ENCODE measurements at regions not wholly inside any gene's neighbourhood (a gene's known extent, or its start where the extent isn't known, plus 50 kb on each side); places are given as distances from the start of the nearest gene placed in this dataset.
"Not testable (repeated sequence)": the region's sequence is repeated elsewhere in the genome, so short reads cannot be mapped to it uniquely, and the experiment has no call there.

DNA sequence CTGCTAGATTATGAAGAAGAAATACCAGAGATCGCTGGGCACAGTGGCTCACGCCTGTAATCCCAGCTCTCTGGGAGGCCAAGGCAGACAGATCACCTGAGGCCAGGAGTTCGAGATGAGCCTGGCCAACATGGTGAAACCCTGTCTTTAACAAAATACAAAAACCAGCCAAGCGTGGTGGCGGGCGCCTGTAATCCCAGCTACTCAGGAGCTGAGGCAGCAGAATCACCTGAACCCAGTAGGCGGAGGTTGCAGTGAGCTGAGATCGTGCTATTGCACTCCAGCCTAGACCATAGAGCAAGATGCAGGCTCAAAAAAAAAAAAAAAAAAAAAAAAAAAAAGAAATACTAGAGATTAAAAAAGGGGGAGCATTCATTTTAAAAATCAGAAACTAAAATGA, 159.7 kb upstream of the SH3BP4 start:
- TF ChIP-seq, protein P1, sequence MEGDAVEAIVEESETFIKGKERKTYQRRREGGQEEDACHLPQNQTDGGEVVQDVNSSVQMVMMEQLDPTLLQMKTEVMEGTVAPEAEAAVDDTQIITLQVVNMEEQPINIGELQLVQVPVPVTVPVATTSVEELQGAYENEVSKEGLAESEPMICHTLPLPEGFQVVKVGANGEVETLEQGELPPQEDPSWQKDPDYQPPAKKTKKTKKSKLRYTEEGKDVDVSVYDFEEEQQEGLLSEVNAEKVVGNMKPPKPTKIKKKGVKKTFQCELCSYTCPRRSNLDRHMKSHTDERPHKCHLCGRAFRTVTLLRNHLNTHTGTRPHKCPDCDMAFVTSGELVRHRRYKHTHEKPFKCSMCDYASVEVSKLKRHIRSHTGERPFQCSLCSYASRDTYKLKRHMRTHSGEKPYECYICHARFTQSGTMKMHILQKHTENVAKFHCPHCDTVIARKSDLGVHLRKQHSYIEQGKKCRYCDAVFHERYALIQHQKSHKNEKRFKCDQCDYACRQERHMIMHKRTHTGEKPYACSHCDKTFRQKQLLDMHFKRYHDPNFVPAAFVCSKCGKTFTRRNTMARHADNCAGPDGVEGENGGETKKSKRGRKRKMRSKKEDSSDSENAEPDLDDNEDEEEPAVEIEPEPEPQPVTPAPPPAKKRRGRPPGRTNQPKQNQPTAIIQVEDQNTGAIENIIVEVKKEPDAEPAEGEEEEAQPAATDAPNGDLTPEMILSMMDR (conservative IDR thresholded peaks at IDR 0.05 in 1 of 2, IDR thresholded peaks at IDR 0.05 in 1 of 2; ENCODE audit: low read depth in 1 of 2, low read length in 2 of 2) = not testable (repeated sequence)
- TF ChIP-seq EZH2 (IDR thresholded peaks at IDR 0.05; ENCODE audit: low read length, missing control alignments) = not testable (repeated sequence)
